ENCODE measurements at regions not wholly inside any gene's neighbourhood (a gene's known extent, or its start where the extent isn't known, plus 50 kb on each side); places are given as distances from the start of the nearest gene placed in this dataset.
"Not testable (repeated sequence)": the region's sequence is repeated elsewhere in the genome, so short reads cannot be mapped to it uniquely, and the experiment has no call there.

DNA sequence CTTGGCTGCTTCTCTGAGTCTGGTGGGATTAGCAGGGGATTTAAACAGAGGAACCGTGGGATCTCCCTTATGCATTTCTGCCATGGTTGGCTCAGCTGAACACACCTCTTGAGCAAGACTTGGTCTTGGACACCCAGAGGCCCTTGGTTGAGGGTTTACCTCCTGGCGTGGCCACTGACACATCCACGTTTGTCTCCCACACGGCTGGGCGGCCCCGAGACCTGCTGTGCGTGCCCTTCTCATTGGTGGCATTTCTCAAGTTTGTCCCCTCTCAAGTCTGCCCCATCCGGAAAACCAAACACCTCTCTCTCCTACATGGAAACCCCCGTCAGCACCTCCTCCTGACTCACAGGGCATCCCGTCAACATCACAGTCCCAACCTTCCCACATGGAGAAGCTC lies 66.0 kb upstream of the MUC20 start:
- intact Hi-C loops (cut with DNase I); DNase-seq; H3K4me3 ChIP-seq (ENCODE audit: low read length in 3 of 3); H3K9ac ChIP-seq (ENCODE audit: low read length in 3 of 3); H3K9me3 ChIP-seq (ENCODE audit: control insufficient read depth in 2 of 3, insufficient read depth in 1 of 3, low read length in 3 of 3); FAIRE-seq; H3K36me3 ChIP-seq (ENCODE audit: control insufficient read depth in 2 of 3, insufficient read depth in 3 of 3, low read length in 3 of 3); H3K27ac ChIP-seq (ENCODE audit: low read depth in 2 of 2, low read length in 2 of 2); H3K4me1 ChIP-seq (ENCODE audit: control insufficient read depth in 2 of 3, insufficient read depth in 2 of 3, low read depth in 1 of 3, low read length in 3 of 3); H3K27me3 ChIP-seq (ENCODE audit: control insufficient read depth, insufficient read depth, low read length): not testable (repeated sequence)

DNA sequence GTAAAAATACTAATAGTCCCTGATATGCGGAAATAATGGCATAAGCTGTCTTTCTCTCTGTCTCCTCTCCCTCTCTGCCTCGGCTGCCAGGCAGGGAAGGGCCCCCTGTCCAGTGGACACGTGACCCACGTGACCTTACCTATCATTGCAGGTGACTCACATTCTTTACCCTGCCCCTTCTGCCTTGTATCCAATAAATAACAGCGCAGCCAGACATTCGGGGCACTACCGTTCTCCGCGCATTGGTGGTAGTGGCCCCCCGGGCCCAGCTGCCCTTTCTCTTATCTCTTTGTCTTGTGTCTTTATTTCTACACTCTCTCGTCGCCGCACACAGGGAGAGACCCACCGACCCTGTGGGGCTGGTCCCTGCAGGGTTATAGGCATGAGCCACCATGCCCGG lies 66.6 kb upstream of the MUC20 start:
- H3K4me3 ChIP-seq (ENCODE audit: low read length in 3 of 3); H3K27ac ChIP-seq (ENCODE audit: low read depth in 2 of 2, low read length in 2 of 2); DNase-seq; FAIRE-seq; H3K4me1 ChIP-seq (ENCODE audit: control insufficient read depth in 2 of 3, insufficient read depth in 2 of 3, low read depth in 1 of 3, low read length in 3 of 3); H3K36me3 ChIP-seq (ENCODE audit: control insufficient read depth in 2 of 3, insufficient read depth in 3 of 3, low read length in 3 of 3); intact Hi-C loops (cut with DNase I); H3K9ac ChIP-seq (ENCODE audit: low read length in 3 of 3); H3K27me3 ChIP-seq (ENCODE audit: control insufficient read depth, insufficient read depth, low read length); H3K9me3 ChIP-seq (ENCODE audit: control insufficient read depth in 2 of 3, insufficient read depth in 1 of 3, low read length in 3 of 3): not testable (repeated sequence)

DNA sequence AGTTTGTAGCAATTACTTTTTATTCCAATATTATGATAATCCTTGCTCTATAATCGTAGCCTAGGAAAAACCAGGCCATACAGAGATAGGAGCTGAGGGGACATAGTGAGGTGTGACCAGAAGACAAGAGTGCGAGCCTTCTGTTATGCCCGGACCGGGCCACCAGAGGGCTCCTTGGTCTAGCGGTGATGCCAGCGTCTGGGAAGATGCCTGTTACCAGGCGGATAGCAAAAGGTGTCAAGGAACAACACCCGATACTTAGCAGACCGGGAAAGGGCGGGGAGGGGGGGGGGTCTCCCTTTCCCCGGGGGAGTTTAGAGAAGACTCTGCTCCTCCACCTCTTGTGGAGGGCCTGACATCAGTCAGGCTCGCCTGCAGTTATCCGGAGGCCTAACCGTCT lies 67.1 kb upstream of the MUC20 start:
- TF ChIP-seq, protein P1, sequence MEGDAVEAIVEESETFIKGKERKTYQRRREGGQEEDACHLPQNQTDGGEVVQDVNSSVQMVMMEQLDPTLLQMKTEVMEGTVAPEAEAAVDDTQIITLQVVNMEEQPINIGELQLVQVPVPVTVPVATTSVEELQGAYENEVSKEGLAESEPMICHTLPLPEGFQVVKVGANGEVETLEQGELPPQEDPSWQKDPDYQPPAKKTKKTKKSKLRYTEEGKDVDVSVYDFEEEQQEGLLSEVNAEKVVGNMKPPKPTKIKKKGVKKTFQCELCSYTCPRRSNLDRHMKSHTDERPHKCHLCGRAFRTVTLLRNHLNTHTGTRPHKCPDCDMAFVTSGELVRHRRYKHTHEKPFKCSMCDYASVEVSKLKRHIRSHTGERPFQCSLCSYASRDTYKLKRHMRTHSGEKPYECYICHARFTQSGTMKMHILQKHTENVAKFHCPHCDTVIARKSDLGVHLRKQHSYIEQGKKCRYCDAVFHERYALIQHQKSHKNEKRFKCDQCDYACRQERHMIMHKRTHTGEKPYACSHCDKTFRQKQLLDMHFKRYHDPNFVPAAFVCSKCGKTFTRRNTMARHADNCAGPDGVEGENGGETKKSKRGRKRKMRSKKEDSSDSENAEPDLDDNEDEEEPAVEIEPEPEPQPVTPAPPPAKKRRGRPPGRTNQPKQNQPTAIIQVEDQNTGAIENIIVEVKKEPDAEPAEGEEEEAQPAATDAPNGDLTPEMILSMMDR (IDR thresholded peaks at IDR 0.05; ENCODE audit: borderline replicate concordance, extremely low read depth, insufficient read depth) = peak; percentile 6
- H3K4me1 ChIP-seq (ENCODE audit: control insufficient read depth in 2 of 3, insufficient read depth in 2 of 3, low read depth in 1 of 3, low read length in 3 of 3); H3K27ac ChIP-seq (ENCODE audit: low read depth in 2 of 2, low read length in 2 of 2); H3K27me3 ChIP-seq (ENCODE audit: control insufficient read depth, insufficient read depth, low read length); intact Hi-C loops (cut with DNase I); FAIRE-seq; H3K9ac ChIP-seq (ENCODE audit: low read length in 3 of 3); H3K36me3 ChIP-seq (ENCODE audit: control insufficient read depth in 2 of 3, insufficient read depth in 3 of 3, low read length in 3 of 3); H3K9me3 ChIP-seq (ENCODE audit: control insufficient read depth in 2 of 3, insufficient read depth in 1 of 3, low read length in 3 of 3); H3K4me3 ChIP-seq (ENCODE audit: low read length in 3 of 3): not testable (repeated sequence)
- DNase-seq = peak in 4 of 5 donors; percentile 26 to 65 (median 50)

DNA sequence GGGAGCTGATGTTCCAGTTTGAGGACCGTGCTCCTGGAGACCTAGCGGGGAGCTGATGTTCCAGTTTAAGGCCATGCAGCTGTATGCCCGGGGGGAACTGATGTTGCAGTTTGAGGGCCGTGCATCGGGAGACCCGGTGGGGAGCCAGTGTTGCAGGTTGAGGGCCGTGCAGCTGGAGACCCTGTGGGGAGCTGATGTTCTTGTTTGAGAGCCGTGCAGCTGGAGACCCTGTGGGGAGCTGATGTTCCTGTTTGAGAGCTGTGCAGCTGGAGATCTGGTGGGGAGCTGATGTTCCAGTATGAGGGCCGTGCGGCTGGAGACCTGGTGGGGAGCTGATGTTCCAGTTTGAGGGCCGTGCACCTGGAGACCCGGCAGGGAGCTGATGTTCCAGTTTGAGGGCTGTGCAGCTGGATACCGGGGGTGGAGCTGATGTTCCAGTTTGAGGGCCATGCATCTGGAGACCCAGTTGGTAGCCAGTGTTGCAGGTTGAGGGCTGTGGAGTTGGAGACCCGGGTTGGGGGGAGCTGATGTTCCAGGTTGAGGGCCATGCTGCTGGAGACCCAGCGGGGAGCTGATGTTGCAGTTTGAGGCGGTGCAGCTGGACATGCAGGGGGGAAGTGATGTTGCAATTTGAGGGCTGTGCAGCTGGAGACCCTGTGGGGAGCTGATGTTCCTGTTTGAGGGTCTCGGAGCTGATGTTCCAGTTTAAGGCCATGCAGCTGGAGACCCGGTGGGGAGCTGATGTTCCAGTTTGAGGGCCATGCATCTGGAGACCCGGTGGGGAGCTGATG lies 64.4 kb upstream of the APOD start:
- FAIRE-seq; H3K4me1 ChIP-seq (ENCODE audit: control insufficient read depth in 2 of 3, insufficient read depth in 2 of 3, low read depth in 1 of 3, low read length in 3 of 3); intact Hi-C loops (cut with DNase I); H3K9ac ChIP-seq (ENCODE audit: low read length in 3 of 3); H3K4me3 ChIP-seq (ENCODE audit: low read length in 3 of 3); H3K9me3 ChIP-seq (ENCODE audit: control insufficient read depth in 2 of 3, insufficient read depth in 1 of 3, low read length in 3 of 3); H3K27me3 ChIP-seq (ENCODE audit: control insufficient read depth, insufficient read depth, low read length); H3K36me3 ChIP-seq (ENCODE audit: control insufficient read depth in 2 of 3, insufficient read depth in 3 of 3, low read length in 3 of 3); H3K27ac ChIP-seq (ENCODE audit: low read depth in 2 of 2, low read length in 2 of 2): not testable (repeated sequence)
- peak in 1 of 5 donors; percentile 61 for DNase-seq

DNA sequence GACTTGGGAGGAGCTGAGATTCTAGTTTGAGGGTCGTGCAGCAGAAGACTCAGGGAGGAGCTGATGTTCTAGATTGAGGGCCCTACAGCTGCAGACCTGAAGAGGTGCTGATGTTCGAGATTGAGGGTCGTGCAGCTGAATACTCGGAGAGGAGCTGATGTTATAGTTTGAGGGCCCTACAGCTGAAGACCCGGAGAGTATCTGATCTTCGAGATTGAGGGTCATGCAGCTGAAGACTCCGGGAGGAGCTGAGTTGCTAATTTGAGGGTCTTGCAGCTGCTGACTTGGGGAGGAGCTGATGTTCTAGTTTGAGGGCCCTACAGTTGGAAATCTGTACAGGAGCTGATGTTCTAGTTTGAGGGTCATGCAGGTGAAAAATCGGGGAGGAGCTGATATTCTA lies 62.1 kb upstream of the APOD start:
- H3K36me3 ChIP-seq (ENCODE audit: control insufficient read depth in 2 of 3, insufficient read depth in 3 of 3, low read length in 3 of 3); H3K4me3 ChIP-seq (ENCODE audit: low read length in 3 of 3); H3K27ac ChIP-seq (ENCODE audit: low read depth in 2 of 2, low read length in 2 of 2); intact Hi-C loops (cut with DNase I); H3K9ac ChIP-seq (ENCODE audit: low read length in 3 of 3); H3K4me1 ChIP-seq (ENCODE audit: control insufficient read depth in 2 of 3, insufficient read depth in 2 of 3, low read depth in 1 of 3, low read length in 3 of 3); H3K9me3 ChIP-seq (ENCODE audit: control insufficient read depth in 2 of 3, insufficient read depth in 1 of 3, low read length in 3 of 3); H3K27me3 ChIP-seq (ENCODE audit: control insufficient read depth, insufficient read depth, low read length); FAIRE-seq; DNase-seq: not testable (repeated sequence)

DNA sequence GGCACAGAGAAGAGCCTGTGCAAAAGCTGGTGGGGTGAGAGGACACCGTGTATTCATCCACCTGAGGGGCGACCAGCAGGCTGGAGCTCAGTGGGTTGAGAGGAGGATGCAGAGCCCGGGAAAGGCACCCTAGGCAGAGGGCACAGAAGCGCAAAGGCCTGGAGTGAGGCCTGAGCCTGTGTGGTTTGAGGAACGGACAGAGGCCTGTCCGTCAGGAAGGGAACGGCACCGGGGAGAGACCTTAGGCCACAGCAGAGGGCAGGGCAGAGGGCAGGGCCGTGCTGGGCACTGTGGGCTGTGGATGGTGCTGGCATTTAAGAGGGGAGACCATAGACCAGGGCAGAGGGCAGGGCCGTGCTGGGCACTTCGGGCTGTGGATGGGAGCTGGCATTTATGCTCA lies 59.5 kb upstream of the APOD start:
- H3K4me3 ChIP-seq (ENCODE audit: low read length in 3 of 3); H3K9ac ChIP-seq (ENCODE audit: low read length in 3 of 3); H3K9me3 ChIP-seq (ENCODE audit: control insufficient read depth in 2 of 3, insufficient read depth in 1 of 3, low read length in 3 of 3); H3K4me1 ChIP-seq (ENCODE audit: control insufficient read depth in 2 of 3, insufficient read depth in 2 of 3, low read depth in 1 of 3, low read length in 3 of 3); H3K27me3 ChIP-seq (ENCODE audit: control insufficient read depth, insufficient read depth, low read length); DNase-seq; H3K27ac ChIP-seq (ENCODE audit: low read depth in 2 of 2, low read length in 2 of 2); FAIRE-seq; H3K36me3 ChIP-seq (ENCODE audit: control insufficient read depth in 2 of 3, insufficient read depth in 3 of 3, low read length in 3 of 3); intact Hi-C loops (cut with DNase I): not testable (repeated sequence)

DNA sequence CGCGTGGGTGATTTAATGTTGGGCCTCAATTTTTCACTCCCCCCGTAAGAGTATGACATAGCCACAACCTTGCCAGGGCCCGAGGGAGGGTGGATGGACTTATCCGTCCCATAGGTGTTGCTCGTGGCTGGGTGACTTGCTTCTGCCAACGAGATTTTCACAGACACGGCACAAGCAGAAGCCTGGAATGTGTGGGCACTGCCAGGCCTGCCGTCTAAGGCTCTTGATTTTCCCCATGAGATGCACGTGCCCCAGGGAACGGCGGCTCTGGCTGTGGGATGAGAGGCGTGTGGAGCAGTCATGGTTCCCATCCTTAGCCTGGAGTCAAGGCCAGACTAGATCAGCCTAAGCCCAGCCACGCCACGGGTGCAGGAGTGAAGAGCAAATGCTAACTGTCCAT lies 58.6 kb upstream of the APOD start:
- H3K9ac ChIP-seq (ENCODE audit: low read length in 3 of 3); H3K4me3 ChIP-seq (ENCODE audit: low read length in 3 of 3); DNase-seq; intact Hi-C loops (cut with DNase I); H3K4me1 ChIP-seq (ENCODE audit: control insufficient read depth in 2 of 3, insufficient read depth in 2 of 3, low read depth in 1 of 3, low read length in 3 of 3); H3K27me3 ChIP-seq (ENCODE audit: control insufficient read depth, insufficient read depth, low read length); H3K36me3 ChIP-seq (ENCODE audit: control insufficient read depth in 2 of 3, insufficient read depth in 3 of 3, low read length in 3 of 3); H3K27ac ChIP-seq (ENCODE audit: low read depth in 2 of 2, low read length in 2 of 2); FAIRE-seq; H3K9me3 ChIP-seq (ENCODE audit: control insufficient read depth in 2 of 3, insufficient read depth in 1 of 3, low read length in 3 of 3): not testable (repeated sequence)

DNA sequence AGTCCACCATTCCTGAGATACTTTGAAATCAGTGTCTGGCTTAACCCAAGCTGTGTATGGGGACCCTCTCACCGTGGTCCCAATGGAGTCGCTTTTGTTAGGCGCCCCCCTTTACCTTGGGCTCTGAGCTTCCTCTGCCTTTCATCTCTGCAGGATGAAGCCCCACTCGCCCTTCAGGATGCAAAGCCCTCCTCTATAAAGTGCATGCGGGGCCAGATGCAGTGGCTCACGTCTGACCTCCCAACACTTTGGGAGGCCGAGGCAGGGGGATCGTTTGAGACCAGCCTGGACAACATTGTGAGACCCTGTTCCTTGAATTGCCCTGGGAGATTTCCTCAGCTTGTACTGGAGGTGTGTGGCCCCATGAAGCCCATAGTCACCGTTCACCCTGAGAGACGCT lies 54.7 kb upstream of the APOD start:
- H3K9me3 ChIP-seq (ENCODE audit: control insufficient read depth in 2 of 3, insufficient read depth in 1 of 3, low read length in 3 of 3); H3K4me3 ChIP-seq (ENCODE audit: low read length in 3 of 3); H3K27me3 ChIP-seq (ENCODE audit: control insufficient read depth, insufficient read depth, low read length); H3K4me1 ChIP-seq (ENCODE audit: control insufficient read depth in 2 of 3, insufficient read depth in 2 of 3, low read depth in 1 of 3, low read length in 3 of 3); intact Hi-C loops (cut with DNase I); FAIRE-seq; DNase-seq; H3K36me3 ChIP-seq (ENCODE audit: control insufficient read depth in 2 of 3, insufficient read depth in 3 of 3, low read length in 3 of 3); H3K27ac ChIP-seq (ENCODE audit: low read depth in 2 of 2, low read length in 2 of 2); H3K9ac ChIP-seq (ENCODE audit: low read length in 3 of 3): not testable (repeated sequence)
